ENCODE measurements at regions not wholly inside any gene's neighbourhood (a gene's known extent, or its start where the extent isn't known, plus 50 kb on each side); places are given as distances from the start of the nearest gene placed in this dataset.
"Not testable (repeated sequence)": the region's sequence is repeated elsewhere in the genome, so short reads cannot be mapped to it uniquely, and the experiment has no call there.

DNA sequence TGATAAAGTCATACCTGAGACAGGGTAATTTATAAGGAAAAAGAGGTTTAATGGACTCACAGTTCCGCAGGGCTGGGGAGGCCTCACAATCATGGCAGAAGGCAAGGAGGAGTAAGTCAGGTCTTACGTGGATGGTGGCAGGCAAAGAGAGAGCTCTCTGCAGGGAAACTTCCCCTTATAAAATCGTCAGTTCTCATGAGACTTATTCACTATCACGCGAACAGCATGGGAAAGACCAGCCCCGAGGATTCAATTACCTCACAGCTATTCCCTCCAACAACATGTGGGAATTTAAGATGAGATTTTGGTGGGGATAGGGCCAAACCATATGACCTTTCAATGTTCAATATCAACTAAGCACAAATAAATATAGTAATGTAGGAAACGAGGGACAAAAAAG is 559.4 kb upstream of the KCND2 start:
- no peak for DNase-seq (ENCODE audit: low read depth)

DNA sequence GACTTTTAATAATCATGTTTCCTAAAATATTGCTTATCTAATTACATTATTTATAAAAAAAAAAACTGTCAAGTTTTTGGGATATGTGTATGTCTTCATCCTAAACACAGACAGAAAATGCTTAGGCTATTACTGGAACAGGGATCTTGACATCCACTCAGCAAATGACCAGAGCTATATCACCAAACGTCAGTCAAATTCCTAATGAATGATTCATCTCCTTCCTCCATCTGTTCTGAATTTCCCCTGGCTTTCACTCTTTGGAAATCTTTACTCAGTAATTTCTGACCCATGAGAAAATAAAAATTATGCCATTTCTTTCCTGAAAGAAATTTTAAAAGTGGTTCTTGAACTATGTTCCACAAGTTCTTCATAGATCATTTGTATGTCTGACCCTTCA is 552.4 kb upstream of the KCND2 start:
- peak; percentile 76 for DNase-seq (ENCODE audit: low read depth)

DNA sequence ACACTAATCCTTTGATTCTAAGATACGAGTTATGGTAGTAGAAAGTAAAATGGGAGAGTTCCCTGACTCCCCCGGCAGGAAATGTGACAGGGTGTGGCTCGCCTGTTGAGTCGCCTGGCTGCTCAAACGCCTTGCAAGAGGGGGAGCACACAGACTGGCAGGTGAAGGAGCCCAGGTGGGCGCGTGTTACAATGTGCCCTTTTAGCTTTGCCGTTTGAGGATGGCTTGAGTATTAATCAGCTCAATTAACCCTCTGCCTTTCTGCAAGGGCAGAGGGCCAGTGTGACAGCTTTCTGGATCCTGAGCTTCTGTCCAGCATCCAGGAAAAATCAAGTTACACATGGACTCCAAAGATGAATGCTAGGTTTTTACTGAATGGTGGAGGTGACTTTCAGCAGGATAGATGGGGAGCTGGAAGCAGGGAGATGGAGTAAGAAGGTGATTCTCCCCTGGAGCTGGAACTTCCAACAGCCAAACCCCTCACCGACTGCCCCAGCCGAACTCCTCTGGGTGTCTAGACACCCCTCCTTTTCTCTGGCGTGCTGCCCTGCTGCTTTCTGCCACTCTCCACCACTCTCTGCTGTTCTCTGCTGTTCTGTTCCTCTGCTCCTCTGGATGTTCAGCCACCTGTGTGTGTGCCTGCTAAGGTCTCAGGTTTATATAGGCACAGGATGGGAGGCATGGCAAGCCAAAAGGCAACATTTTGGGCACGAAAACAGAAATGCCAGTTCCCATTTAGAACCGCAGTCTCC is 548.8 kb upstream of the KCND2 start:
- no peak for DNase-seq (ENCODE audit: low read depth)

DNA sequence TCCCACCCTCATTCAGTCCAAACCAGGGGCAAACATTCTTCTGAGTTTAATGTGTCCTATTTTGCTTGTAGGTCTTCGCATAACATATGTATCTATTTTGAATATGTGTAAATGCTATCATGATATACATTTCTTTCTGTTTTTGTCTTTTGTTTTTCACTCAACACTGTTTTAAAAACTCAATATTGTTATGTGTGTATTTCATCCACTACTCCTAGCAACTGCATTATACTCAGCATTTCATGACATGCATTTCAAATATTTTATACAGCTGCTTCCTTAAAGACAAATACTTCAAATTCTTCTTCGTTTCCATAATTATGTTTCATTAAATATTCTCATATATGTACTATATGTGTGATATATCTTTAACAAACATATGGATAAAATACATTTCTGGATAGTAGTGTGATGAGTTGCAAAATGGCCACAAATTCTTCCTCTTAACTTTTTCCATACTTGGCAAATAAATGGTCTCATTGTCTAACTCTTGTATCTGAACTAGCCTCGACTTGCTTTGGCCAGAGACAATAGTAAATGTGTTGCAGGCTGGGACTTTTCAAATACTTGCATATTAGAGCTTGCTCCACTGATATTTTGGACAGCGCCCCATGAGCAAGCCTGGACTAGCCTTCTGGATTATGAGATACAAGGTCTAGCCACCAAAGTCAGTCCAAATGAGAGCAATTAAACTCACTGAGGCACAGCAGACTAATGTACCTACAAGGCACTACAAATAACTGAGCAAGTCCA is 539.7 kb upstream of the KCND2 start:
- no peak for DNase-seq (ENCODE audit: low read depth)

GRCh38 chr7:119737390-119737789 is 535.6 kb upstream of the KCND2 start:
- DNase-seq (ENCODE audit: low read depth) = no peak

DNA sequence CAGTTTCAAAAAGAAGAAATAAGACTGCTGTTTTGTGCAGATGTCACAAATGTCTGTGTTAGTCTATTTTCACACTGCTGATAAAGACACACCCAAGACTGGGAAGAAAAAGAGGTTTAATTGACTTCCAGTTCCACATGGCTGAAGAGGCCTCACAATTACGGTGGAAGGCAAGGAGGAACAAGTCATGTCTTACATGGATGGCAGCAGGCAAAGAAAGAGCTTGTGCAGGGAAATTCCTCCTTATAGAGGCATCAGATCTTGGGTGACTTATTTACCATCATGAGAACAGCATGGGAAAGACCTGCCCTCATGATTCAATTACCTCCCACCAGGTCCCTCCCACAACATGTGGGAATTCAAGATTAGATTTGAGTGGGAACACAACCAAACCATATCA is 527.7 kb upstream of the KCND2 start:
- not testable (repeated sequence) for DNase-seq (ENCODE audit: low read depth)

DNA sequence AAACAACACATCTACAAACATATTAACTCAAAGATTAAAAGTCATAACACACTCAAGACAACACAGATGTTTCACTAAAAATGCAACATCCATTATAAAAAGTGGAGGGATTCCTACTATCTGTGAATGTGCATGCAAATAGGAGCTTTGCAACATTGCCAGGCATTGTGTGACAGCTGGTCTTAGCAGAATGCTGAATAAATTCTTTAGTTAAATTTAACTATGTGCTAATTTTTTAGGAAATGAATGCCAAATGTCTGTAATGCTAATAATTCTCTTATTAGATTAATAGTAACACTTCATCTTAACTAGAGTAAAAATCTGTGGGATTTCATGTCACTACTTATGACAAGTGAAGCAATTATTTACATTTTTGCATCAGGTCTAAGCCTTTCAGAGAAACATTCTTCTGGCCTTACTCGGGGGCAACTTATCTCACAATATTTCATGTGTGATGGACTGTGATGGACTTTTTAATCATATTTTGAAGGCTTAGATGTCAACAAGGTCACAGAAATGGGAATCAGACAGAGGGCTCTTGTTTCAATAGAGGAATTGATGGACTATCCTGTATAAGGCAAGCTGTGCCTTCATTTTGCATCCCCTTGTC is 524.6 kb upstream of the KCND2 start:
- no peak for DNase-seq (ENCODE audit: low read depth)

GRCh38 chr7:119748991-119749390 is 524.0 kb upstream of the KCND2 start:
- DNase-seq (ENCODE audit: low read depth) = no peak

DNA sequence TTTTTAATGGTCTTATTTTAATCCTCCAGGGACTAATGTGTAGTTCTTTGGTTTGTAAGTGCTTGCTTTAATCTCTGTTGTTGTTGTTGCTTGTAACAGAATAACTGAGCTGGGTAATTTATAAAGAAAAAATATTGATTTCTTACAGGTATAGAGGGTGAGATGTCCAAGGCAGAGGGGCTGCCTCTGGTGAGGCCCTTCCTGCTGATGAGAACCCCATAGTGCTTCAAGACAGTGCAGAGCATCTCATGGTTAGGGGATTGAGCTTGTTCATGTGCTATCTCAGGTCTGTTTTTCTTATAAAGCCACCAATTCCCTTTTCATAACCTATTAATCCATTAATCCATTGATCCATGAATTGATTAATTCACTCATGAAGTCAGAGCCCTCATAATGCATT is 516.3 kb upstream of the KCND2 start:
- no peak for DNase-seq (ENCODE audit: low read depth)

DNA sequence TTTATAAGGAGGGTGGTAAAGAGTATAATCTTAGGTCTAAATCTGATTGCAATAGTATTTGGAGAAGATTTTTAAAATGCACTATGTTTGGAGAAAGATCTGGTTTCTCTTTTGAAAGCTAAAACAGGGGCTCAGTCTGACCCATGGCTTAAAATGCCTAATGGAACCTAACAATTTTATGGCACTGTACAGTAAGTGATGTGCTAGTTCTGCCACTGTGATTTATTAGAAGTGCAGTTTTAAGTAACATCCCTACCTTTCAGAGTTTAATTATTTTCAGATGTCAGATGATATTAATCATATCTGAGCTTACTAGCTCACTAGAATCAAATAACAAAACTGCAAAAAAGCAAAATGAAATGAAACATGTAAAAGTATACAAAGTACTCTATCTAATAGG is 514.7 kb upstream of the KCND2 start:
- no peak for DNase-seq (ENCODE audit: low read depth)

DNA sequence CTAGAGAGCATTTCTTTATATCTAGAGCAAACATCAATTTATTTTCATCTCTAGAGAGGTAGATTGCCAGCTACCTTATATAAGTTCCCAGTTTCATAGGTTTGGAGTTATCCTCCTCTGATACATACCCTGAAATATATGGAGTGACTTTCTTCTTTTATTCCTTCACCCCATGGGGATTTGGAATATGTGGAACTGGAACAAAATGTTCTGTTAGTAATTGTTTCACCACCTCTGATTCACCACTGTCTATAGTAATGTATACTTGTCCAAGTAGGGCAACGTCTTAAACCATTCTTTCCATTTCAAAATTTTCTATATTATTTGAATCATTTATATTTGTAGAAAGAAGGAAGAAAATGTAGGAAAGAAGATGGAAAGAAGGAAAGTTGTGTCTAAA is 511.2 kb upstream of the KCND2 start:
- no peak for DNase-seq (ENCODE audit: low read depth)

DNA sequence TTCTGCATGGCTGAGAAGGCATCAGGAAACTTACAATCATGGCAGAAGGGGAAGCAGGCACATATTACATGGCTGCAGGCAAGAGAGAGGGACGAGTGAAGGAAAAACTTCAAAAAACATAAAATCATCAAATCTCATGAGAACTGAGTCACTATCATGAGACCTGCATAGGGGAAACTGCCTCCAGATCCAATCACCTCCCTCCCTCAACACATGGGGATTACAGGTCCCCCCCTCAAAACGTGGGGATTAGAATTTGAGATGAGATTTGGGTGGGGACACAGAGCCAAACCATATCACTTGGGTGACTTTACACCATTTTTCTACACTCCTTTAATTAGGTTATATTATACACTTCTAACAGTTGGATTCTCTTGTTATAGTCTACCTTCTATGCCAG is 490.7 kb upstream of the KCND2 start:
- no peak for DNase-seq (ENCODE audit: low read depth)

DNA sequence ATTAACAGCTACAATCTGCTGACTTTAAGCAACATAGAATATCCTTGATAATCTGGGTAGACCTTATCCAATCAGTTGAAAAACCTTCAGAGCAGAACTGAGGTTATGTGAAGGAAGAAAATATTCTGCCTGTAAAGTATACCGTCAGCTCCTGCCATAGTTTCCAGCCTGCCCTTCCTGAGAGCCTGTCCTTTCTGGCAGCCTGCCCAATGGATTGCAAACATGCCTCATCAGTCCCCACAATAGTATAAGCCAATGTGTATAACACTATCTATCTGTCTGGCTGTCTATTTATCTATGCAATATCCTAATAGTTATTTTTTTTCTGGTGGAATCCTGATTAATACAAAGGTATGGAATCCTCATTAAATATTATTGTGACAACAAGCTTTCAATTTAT is 489.2 kb upstream of the KCND2 start:
- DNase-seq (ENCODE audit: low read depth) = peak; percentile 8

DNA sequence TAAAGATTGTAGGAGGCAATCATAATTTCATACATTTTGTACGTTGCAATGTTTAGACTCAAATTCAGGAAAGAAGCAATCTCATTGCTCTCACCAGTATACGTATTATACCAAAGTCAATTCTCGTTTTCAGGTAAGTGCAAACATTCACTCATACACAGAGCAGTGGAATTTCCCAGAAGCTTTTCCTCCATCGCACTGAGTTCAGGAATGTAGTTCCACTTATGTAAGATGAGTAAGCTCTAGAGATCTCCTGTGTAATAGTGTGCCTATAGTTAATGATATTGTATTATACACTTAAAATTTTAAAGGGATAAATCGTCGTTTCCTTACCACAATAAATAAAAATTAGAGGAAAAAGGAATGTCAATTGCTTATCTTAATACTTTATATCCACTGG is 470.8 kb upstream of the KCND2 start:
- DNase-seq (ENCODE audit: low read depth) = no peak

DNA sequence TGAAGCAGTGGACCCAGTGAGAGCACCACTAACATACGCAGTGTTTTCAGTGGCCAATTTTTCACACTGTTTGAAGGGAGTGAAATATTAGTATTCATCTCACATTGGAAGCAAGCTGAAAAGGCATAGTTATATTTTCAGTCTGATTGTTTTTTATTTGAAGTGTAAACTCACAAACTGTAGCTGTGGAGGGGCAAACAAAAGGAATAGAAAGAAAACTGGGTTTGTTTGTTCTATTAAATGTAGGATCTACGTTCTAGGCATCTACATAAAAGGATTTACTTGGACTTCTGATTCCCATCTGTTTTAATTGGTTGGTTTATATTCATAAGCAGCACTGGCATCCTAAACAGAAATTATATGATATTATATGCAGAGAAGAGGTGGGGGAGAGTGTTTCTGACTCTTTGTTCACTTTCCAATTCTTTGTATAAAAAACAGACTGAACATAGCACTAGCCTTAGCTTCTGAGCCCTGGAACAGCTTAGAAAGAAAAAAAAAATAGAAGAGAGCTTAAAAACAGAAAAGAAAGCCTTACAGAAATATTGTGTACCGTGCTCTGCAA is 447.8 kb upstream of the KCND2 start:
- DNase-seq (ENCODE audit: low read depth) = no peak

DNA sequence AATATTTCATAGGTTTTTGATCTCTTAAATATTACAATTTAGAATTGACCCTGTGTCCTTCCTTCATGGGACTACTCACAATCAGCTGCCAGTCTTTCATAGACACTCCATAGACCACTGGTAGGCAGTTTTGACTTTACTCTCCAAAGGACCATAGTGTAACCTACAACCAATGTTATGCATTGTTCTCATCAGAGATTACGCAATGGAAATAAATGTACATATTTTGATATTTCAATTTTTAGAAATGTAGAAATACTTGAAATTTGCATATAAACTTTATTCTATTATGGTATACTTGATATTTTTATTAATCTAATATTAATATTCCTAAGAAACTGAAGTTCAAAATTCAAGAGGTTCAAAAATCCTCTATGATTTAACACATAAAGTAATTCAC is 446.4 kb upstream of the KCND2 start:
- DNase-seq (ENCODE audit: low read depth) = no peak

GRCh38 chr7:119838444-119838843 is 434.5 kb upstream of the KCND2 start:
- no peak for DNase-seq (ENCODE audit: low read depth)

GRCh38 chr7:119842337-119842736 is 430.6 kb upstream of the KCND2 start:
- no peak for DNase-seq (ENCODE audit: low read depth)

DNA sequence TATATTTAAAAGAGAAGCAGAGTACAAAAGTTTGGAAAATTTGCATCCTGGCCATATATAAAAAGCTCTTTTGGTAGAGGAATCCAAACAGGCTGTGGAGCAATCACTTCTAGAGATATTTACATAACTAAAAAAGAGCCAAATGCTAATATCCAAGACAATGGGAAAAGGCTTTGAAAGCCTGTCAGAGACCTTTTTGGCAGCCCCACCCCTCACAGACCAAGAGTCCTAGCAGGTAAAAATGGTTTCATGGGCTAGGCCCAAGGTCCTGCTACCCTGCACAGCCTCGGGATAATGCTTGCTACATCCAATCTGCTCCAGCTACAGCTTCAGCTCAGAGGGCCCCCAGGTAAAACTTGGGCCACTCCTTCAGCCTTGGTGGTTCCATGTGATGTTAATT is 430.2 kb upstream of the KCND2 start:
- DNase-seq (ENCODE audit: low read depth) = no peak

- no peak for DNase-seq (ENCODE audit: low read depth)
These were observed 411.6 kb upstream of the KCND2 start for GRCh38 chr7:119861385-119861784.

DNA sequence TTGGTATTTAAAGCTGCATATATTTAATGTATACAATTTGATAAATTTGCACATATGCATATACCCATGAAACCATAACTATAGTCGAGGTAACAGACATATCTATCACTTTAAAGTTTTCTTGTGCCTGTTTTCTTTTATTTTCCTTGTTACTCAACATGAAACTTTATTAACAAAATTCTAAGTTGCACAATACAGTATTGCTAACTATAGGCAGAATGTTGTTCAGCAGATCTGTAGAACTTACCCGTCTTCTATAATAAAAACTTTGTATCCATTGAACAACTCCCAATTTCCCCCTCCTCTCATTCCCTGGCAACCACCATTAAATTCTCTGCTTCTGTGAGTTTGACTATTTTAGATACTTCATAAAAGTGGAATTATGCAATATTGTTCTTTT is 404.6 kb upstream of the KCND2 start:
- no peak for DNase-seq (ENCODE audit: low read depth)

DNA sequence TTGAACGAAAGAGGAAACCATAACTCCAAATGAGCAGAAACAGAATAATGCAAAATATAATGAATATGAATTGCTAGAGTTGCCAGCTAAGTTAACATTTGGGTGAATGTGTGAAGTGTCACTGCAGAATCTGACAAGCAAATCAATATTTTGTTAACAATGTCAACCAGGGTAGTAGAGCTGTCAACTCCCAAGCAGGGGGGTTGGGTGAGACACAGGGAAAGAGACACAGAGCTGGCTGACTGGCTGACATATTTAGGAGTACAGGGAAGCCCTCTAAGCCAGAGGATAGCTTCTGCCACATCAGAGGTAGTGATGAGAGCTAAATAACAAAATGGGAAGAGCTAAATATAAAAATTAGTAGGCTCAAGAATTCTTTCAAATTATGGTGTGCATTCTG is 393.1 kb upstream of the KCND2 start:
- DNase-seq (ENCODE audit: low read depth) = no peak

DNA sequence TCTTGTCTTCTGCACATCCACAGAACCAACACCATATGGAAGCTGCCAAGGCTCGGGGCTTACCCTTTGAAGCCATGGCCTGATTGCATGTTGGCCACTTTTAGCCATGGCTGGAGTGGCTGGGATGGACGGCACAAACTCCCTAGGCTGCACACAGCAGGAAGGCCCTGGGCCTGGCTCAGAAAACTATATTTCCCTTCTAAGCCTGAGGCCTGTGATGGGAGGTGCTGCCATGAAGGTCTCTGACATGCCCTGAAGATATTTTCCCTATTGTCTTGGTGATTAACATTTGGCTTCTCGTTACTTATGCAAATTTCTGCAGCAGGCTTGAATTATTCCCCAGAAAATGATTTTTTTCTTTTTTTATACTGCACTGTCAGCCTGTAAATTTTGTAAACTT is 387.0 kb upstream of the KCND2 start:
- DNase-seq (ENCODE audit: low read depth) = no peak
